ENCODE measurements at regions not wholly inside any gene's neighbourhood (a gene's known extent, or its start where the extent isn't known, plus 50 kb on each side); places are given as distances from the start of the nearest gene placed in this dataset.

DNA sequence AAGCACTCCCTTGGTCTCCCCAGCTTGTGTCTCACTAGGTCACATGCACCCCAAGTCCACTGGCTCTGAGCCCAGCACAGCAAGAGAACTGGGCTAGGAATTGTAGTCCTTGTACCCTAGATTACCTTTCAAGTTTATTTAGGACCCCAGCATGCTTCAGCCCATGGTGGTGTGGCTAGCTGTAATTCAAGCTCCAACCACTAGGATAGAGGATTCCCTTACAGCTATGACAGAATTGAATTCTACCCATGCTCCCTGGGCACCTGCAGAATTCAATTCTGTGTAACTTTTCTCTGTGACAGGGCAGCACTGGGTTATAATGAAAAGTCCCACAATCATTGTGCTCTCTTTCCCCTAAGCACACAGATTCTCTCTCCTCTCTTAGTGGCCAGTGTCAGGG is 253.8 kb upstream of the DMD start:
- no peak for DNase-seq (ENCODE audit: low read depth in 2 of 2)
- H3K4me3 ChIP-seq (replicated peaks in 1 of 2; ENCODE audit: low read depth in 2 of 2, low read length in 2 of 2): no peak overlapping the region
- TF ChIP-seq, protein P1, sequence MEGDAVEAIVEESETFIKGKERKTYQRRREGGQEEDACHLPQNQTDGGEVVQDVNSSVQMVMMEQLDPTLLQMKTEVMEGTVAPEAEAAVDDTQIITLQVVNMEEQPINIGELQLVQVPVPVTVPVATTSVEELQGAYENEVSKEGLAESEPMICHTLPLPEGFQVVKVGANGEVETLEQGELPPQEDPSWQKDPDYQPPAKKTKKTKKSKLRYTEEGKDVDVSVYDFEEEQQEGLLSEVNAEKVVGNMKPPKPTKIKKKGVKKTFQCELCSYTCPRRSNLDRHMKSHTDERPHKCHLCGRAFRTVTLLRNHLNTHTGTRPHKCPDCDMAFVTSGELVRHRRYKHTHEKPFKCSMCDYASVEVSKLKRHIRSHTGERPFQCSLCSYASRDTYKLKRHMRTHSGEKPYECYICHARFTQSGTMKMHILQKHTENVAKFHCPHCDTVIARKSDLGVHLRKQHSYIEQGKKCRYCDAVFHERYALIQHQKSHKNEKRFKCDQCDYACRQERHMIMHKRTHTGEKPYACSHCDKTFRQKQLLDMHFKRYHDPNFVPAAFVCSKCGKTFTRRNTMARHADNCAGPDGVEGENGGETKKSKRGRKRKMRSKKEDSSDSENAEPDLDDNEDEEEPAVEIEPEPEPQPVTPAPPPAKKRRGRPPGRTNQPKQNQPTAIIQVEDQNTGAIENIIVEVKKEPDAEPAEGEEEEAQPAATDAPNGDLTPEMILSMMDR (IDR thresholded peaks at IDR 0.05; ENCODE audit: low read depth, low read length): no peak

DNA sequence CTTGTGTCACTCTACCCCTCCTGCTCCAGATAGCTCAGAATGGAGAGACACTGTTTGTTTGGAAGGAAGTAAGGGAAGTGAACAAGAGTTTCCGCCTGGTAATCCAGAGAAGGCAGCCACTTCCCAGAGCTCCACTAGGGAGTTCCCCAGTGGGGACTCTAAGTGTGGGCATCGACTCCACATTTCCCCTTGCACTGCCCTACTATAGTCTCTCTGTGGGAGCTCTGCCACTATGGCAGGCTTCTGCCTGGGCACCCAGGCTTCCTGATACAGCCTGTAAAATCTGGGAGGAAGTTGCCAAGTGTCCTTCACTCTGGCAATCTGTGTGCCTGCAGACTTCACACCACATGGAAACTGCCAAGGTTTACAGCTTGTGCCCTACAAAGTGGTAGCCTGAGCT is 245.8 kb upstream of the DMD start:
- TF ChIP-seq, protein P1 (IDR thresholded peaks at IDR 0.05; ENCODE audit: low read depth, low read length): no peak
- H3K4me3 ChIP-seq (replicated peaks in 1 of 2; ENCODE audit: low read depth in 2 of 2, low read length in 2 of 2): no peak overlapping the region
- no peak for DNase-seq (ENCODE audit: low read depth in 2 of 2)

DNA sequence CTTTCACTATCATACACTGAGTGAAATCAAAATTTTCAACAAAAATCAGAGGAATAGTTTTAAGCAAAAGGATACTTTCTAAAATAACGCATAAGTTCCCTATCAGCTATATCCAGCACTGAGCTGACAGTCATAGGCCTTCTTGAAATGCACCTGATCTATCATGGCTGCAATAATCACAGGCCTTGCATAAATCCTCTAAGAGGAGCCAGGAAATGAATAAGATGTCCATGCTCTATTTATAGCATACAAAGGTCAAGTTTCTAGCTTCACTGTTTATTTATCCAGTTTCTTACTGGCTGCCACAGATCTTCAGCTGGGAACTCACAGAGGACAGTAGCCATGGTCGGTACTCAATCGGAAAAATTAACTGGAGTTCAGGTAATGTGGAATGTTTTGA is 235.9 kb upstream of the DMD start:
- H3K4me3 ChIP-seq (replicated peaks in 1 of 2; ENCODE audit: low read depth in 2 of 2, low read length in 2 of 2): no peak overlapping the region
- TF ChIP-seq, protein P1 (IDR thresholded peaks at IDR 0.05; ENCODE audit: low read depth, low read length): no peak
- DNase-seq (ENCODE audit: low read depth in 2 of 2): peak in 1 of 2 donors; percentile 13

DNA sequence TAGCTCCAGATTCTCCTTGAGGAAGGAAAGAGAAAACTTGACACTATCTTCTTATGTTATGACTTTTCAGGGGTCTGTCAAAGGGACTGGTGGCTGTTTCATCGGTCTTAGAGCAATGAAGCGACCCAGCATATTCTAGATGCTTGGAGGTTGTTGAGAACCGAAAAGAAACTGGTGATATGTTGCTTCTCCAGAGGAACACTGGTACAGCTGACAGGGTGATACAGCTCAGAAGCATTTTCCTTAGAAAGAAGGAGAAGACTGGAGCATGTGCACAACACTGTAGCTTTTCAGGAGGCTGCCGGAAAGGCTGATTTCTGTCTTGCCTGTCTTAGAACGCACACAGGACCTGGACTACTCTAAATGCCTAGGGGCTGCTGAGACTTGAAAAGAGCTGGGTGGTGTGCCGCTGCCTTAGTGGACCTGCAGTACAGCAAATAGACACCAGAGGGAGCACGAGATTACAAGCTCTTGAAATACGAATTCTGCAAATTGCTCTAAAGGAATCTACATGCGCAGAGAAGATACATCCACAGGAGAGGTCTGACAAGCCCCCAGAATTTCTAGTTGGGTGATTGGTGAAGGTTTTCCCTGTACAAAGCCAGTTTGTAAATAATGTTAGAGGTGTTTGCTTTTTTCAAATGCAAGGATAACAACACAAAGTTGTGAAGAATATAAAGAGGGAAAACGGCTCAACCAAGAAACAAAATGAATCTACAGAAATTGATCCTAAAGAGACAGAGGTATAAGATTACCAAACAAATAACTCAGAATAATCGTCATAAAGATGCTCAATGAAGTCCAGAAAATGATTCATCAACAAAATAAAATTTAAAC is 223.1 kb upstream of the DMD start:
- TF ChIP-seq, protein P1 (IDR thresholded peaks at IDR 0.05; ENCODE audit: low read depth, low read length): peak; percentile 76

DNA sequence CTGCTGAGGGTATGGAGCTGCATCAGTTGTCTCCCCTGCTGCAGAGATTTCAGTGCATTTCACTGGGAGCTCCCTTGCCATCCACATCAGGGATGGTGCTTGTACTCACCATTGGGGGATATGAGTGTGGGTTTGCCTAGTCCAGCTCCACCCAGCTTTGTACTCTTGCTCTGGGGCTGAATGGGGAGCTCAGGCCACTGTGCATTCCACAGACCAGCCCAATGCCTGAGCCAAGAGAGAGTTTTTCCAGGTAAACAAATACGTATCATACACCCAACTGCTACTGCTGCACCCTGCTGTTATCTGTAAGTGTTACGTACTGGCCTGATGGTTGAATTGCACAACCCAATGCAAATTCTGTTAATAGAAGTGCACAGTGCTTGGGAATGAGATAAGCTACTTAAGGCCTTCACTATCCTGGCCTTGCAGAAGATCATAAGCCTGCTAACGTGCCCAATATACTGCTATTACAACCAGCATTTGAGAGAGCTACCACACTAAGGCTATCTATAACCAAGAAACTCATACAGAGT is 205.0 kb upstream of the DMD start:
- TF ChIP-seq, protein P1 (IDR thresholded peaks at IDR 0.05; ENCODE audit: low read depth, low read length): no peak
- DNase-seq (ENCODE audit: low read depth in 2 of 2): no peak

More for the DNA sequence above, 223.1 kb upstream of the DMD start:
- H3K4me3 ChIP-seq (replicated peaks in 1 of 2; ENCODE audit: low read depth in 2 of 2, low read length in 2 of 2): no peak overlapping the region
- peak; percentile 58 to 60 for DNase-seq (ENCODE audit: low read depth in 2 of 2)

DNA sequence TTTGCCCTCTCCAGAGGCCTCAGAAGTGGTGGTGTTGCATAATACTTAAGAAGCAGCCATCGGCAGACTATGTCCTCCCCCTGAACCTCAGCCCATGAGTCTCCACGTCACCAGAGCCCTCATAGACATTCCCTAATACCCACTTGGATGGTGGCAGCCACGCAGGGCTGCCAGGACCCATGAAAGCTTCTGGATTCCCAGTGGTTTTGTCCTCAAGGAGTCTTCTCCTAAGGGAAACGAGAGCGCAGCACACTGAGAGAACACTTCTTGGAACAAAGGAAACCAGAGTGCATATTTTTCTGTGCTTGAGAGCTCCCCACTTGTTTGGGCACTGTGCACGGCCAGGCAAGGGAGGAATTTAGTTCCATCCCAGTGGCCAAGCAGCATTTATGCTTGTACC is 204.1 kb upstream of the DMD start:
- no peak for DNase-seq (ENCODE audit: low read depth in 2 of 2)
- TF ChIP-seq, protein P1 (IDR thresholded peaks at IDR 0.05; ENCODE audit: low read depth, low read length): no peak
- no peak overlapping the region for H3K4me3 ChIP-seq (replicated peaks in 1 of 2; ENCODE audit: low read depth in 2 of 2, low read length in 2 of 2)

More for the DNA sequence above, 205.0 kb upstream of the DMD start:
- no peak overlapping the region for H3K4me3 ChIP-seq (replicated peaks in 1 of 2; ENCODE audit: low read depth in 2 of 2, low read length in 2 of 2)

All from cardiac fibroblast (primary cell).